ENCODE measurements at regions not wholly inside any gene's neighbourhood (a gene's known extent, or its start where the extent isn't known, plus 50 kb on each side); places are given as distances from the start of the nearest gene placed in this dataset.

DNA sequence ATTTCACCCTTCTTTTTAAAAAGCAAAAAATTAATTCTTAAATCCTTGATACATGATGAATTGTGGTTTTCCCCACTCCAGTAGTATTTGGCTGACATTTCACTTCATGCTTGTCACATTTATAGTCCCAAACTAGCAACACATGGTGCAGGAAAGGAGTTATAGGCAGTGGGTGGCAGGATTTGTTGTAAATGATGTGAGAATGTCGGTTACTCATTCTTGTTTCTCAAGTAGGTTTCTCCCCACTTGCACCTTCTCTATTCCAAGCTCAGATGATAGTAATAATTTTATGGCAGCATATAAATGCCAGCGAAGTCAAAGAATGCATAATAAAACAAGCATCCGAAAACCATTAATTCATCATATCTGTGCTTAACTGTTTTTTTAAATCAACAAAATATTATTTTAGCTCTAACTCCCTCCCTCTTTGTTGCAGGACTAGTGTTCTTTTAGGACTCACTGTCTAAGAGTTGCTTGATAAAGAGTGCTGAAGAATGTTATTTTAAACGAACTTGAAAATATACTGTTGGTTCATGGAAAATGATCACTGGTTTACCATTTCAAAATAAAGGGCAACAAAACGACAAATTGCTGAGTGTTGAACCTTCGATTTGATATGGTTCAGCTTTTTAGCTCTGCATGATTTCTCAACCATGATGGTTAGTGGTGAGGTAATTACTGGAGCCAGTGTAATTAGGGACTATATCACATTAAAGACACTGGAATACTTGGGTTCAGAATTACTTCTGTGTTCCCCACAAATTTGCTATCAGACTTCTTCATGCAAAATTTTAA is 88.1 kb upstream of the ADAMTSL1 start:
- H3K27me3 ChIP-seq (replicated peaks; ENCODE audit: control insufficient read depth, insufficient read depth, low read length), result no peaks in the 10 kb centered on the region
- Mint-ChIP-seq H3K9me3 (ENCODE audit: unreplicated experiment) (no peaks in the 10 kb centered on the region), H3K4me1 (ENCODE audit: low read depth, unreplicated experiment) (no peaks in the 10 kb centered on the region), H3K36me3 (ENCODE audit: insufficient read depth, unreplicated experiment) (no peaks in the 10 kb centered on the region), H3K27me3 (ENCODE audit: insufficient read depth, unreplicated experiment) (peaks cover 3% of the 10 kb centered on the region), H3K4me3 (ENCODE audit: unreplicated experiment) (no peak overlapping the region), H3K27ac (ENCODE audit: unreplicated experiment) (no peak overlapping the region)
- DNase-seq, result no peak
- BruUV-seq (replicated peaks), result no TSS peak
- no peak for TF ChIP-seq CTCF (IDR thresholded peaks at IDR 0.05; ENCODE audit: insufficient read depth in 1 of 2, low read depth in 1 of 2, low read length in 1 of 2, severe bottlenecking in 1 of 2, unreplicated experiment in 1 of 2)
- H3K4me1 ChIP-seq, result no peaks in the 10 kb centered on the region
- H3K9me3 ChIP-seq, result no peaks in the 10 kb centered on the region
- ChIA-PET CTCF (no interaction called here), POLR2A (no interaction called here)
- H3K4me3 ChIP-seq (ENCODE audit: low read depth, low read length), result no peak overlapping the region
- H3K36me3 ChIP-seq (ENCODE audit: control insufficient read depth, insufficient read depth, low read length), result no peaks in the 10 kb centered on the region
- intact Hi-C loops (cut with micrococcal nuclease; ENCODE audit: unreplicated experiment), result no loop called here

- no peak overlapping the region for H3K27ac Mint-ChIP-seq (ENCODE audit: unreplicated experiment)
- BruUV-seq (replicated peaks), result no TSS peak
- H3K4me1 Mint-ChIP-seq (ENCODE audit: low read depth, unreplicated experiment), result no peaks in the 10 kb centered on the region
- no peaks in the 10 kb centered on the region for H3K9me3 Mint-ChIP-seq (ENCODE audit: unreplicated experiment)
- H3K36me3 ChIP-seq (ENCODE audit: control insufficient read depth, insufficient read depth, low read length), result no peaks in the 10 kb centered on the region
- no peaks in the 10 kb centered on the region for H3K4me1 ChIP-seq
- H3K4me3 ChIP-seq (ENCODE audit: low read depth, low read length), result no peak overlapping the region
- H3K9me3 ChIP-seq, result no peaks in the 10 kb centered on the region
- no peaks in the 10 kb centered on the region for H3K27me3 Mint-ChIP-seq (ENCODE audit: insufficient read depth, unreplicated experiment)
- ChIA-PET CTCF (no interaction called here), POLR2A (no interaction called here)
- intact Hi-C loops (cut with micrococcal nuclease; ENCODE audit: unreplicated experiment), result no loop called here
- no peaks in the 10 kb centered on the region; the same call in 1 of the 2 replicates for H3K27me3 ChIP-seq (replicated peaks; ENCODE audit: control insufficient read depth, insufficient read depth, low read length)
- no peak for TF ChIP-seq CTCF (IDR thresholded peaks at IDR 0.05; ENCODE audit: insufficient read depth in 1 of 2, low read depth in 1 of 2, low read length in 1 of 2, severe bottlenecking in 1 of 2, unreplicated experiment in 1 of 2)
- H3K36me3 Mint-ChIP-seq (ENCODE audit: insufficient read depth, unreplicated experiment), result no peaks in the 10 kb centered on the region
- no peak overlapping the region for H3K4me3 Mint-ChIP-seq (ENCODE audit: unreplicated experiment)
- DNase-seq, result no peak
These were observed 83.6 kb upstream of the ADAMTSL1 start for GRCh38 chr9:18390393-18390792.

DNA sequence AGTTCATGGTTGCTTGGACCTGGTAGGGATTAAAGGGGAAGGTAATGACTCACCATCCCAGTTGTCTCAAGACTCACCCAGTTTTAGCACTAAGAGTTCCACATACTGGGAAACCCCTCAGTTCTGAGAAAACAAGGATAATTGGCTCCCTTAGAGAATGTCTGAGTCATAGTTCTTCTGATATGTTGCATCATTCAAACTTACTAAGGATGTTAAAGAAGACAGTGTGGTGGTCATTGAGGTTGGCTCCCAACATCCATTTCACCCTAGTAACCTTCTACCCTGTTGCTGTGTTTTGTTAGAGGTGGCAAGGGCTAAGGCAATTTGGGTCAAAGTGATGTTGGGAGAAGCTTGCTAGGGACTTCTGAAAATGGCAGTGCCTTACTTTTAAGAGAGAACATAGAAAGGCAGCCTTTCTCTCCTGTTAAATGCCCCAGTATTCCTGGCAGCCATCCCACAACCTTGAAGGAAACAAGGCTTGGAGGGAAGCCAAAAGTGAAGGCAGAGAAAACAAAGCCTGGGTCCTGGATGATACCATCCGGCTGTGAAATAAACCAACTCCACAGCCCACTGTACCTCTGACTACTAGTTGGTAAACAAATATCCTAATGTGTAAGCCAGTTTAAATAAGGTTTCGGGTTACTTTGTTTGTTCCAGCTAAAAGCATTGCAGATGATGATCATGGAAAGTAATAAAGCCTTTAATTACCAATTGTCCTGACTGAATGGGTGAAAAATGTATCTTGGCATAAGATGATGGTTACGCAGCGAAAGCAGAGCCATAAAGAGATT is 80.4 kb upstream of the ADAMTSL1 start:
- no peaks in the 10 kb centered on the region for H3K36me3 Mint-ChIP-seq (ENCODE audit: insufficient read depth, unreplicated experiment)
- TF ChIP-seq CTCF (IDR thresholded peaks at IDR 0.05; ENCODE audit: insufficient read depth in 1 of 2, low read depth in 1 of 2, low read length in 1 of 2, severe bottlenecking in 1 of 2, unreplicated experiment in 1 of 2), result no peak
- no peaks in the 10 kb centered on the region for H3K4me1 Mint-ChIP-seq (ENCODE audit: low read depth, unreplicated experiment)
- no peak overlapping the region for H3K27ac Mint-ChIP-seq (ENCODE audit: unreplicated experiment)
- H3K9me3 Mint-ChIP-seq (ENCODE audit: unreplicated experiment), result no peaks in the 10 kb centered on the region
- no peak overlapping the region for H3K4me3 ChIP-seq (ENCODE audit: low read depth, low read length)
- peaks cover 3% of the 10 kb centered on the region for H3K27me3 Mint-ChIP-seq (ENCODE audit: insufficient read depth, unreplicated experiment)
- H3K4me1 ChIP-seq, result no peaks in the 10 kb centered on the region
- DNase-seq, result no peak
- no peaks in the 10 kb centered on the region for H3K36me3 ChIP-seq (ENCODE audit: control insufficient read depth, insufficient read depth, low read length)
- intact Hi-C loops (cut with micrococcal nuclease; ENCODE audit: unreplicated experiment), result no loop called here
- ChIA-PET CTCF (no interaction called here), POLR2A (no interaction called here)
- no TSS peak for BruUV-seq (replicated peaks)
- H3K9me3 ChIP-seq, result no peaks in the 10 kb centered on the region
- H3K27me3 ChIP-seq (replicated peaks; ENCODE audit: control insufficient read depth, insufficient read depth, low read length), result no peaks in the 10 kb centered on the region; the same call in 1 of the 2 replicates
- H3K4me3 Mint-ChIP-seq (ENCODE audit: unreplicated experiment), result no peak overlapping the region
